Psoas muscle (tissue), 7 donors: ENCODE measurements at regions not wholly inside any gene's neighbourhood (a gene's known extent, or its start where the extent isn't known, plus 50 kb on each side); places are given as distances from the start of the nearest gene placed in this dataset.

Source experiments
- ATAC-seq, 4 donors: fragments of 200-7000 bp; cut with Tn5 transposase; one replicate each; pipeline ENCODE4 v1.9.1; 2020; ENCODE audit warnings: moderate library complexity in 3 of 4, mild to moderate bottlenecking in 2 of 4
- DNase-seq, 2 donors: peaks; one replicate each; pipeline ENCODE4 v3.0.0-alpha.2; 2020
- H3K27ac ChIP-seq: fragments of 200-600 bp; one replicate; pipeline ENCODE4 v1.8.0; 2022
- H3K27me3 ChIP-seq, 3 donors: fragments of 200-600 bp in 1 of 3; one replicate each; pipeline versions ENCODE4 v1.6.1 to v1.8.0; 2013 to 2022; ENCODE audit warnings: low read length in 2 of 3, mild to moderate bottlenecking in 2 of 3, moderate library complexity in 1 of 3; ENCODE audit not compliant: insufficient read depth in 3 of 3
- H3K36me3 ChIP-seq, 2 donors: fragments of 200-600 bp in 1 of 2; one replicate each; pipeline versions ENCODE4 v1.6.1 to v1.8.0; 2013 to 2022; ENCODE audit warnings: low read depth in 1 of 2, mild to moderate bottlenecking in 1 of 2, moderate library complexity in 1 of 2; ENCODE audit not compliant: insufficient read depth in 1 of 2
- H3K4me1 ChIP-seq: fragments of 200-600 bp; one replicate; pipeline ENCODE4 v1.8.0; 2022
- H3K4me3 ChIP-seq: fragments of 200-600 bp; one replicate; pipeline ENCODE4 v1.8.0; 2022; ENCODE audit warnings: mild to moderate bottlenecking
- H3K9me3 ChIP-seq: fragments of 200-600 bp; one replicate; pipeline ENCODE4 v1.8.0; 2022
- WGBS, 3 donors: extraction: QIAGEN DNeasy Blood & Tissue Kit; methylation state at CpG; one replicate each; pipeline versions ENCODE4 v1.1.6 to v1.1.7; 2013; 5-methylcytosine and 5-hydroxymethylcytosine counted together
- intact Hi-C, 2 donors: fragments of 100-400 bp; cut with DNase I; formaldehyde crosslinking; loops; one replicate each; pipeline versions ENCODE4 v1.11.0 to v1.14.2; 2022
- TF ChIP-seq, protein P1 (sequence below): fragments of 200-600 bp; IDR thresholded peaks from one replicate; pipeline ENCODE4 v1.8.0; 2022; ENCODE audit warnings: antibody characterized with exemption
- donor health status: healthy with polysubstance abuse.
- donor health status: DM: no; HTN: no; CAD: no; lungs with moderate emphysema.
- donor health status: Bipolar disorder and iron deficiency.
- donor health status: healthy.
- donor health status: DM: yes; HTN: yes; CAD: no.
- donor health status: DM: no; HTN: no; CAD: no.
- donor health status: DM: yes; HTN: yes; CAD: no.

DNA sequence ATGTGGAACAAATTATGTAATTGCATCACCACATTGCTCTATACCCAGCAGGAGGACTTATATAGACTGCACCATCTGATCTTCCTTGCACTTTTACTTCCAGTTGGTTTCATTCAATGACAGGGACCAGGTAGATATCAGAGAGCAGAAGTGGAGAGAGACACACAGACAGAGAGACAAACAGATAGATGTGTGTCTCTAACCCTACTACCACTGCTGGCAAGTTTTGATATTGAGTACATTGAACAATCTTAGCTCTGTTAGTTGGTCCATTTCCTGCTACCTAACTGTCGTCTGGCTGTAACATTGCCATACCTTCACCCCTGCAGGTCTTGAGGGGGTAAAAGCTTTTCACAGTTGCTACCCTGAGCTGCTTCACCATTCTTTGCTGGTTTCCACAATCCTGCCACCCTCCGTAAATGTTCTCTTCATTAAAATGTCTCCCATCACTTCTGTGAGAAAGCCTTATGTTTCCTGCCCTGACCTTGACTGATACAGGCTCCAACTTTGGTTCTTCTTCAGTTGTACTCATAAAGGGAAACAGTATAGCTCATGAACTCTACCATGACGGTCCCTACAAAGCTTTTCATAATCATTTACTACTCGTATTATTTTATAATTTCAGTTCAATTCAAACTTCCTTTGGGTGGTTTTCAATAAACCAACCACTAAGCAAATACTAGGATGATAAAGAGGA, 62.3 kb upstream of the ITGA4 start:
- Histone ChIP-seq H3K27me3 (no peaks in the 10 kb centered on the region), H3K4me3 (no peak overlapping the region), H3K36me3 (no peaks in the 10 kb centered on the region), H3K9me3 (no peaks in the 10 kb centered on the region), H3K4me1 (no peaks in the 10 kb centered on the region), H3K27ac (no peak overlapping the region)
- DNase-seq (no peak), ATAC-seq (no peak)
- 79 to 86% (median 81%) methylated on average over 4 of the region's 4 CpGs for WGBS, 3 donors
- TF ChIP-seq, protein P1, sequence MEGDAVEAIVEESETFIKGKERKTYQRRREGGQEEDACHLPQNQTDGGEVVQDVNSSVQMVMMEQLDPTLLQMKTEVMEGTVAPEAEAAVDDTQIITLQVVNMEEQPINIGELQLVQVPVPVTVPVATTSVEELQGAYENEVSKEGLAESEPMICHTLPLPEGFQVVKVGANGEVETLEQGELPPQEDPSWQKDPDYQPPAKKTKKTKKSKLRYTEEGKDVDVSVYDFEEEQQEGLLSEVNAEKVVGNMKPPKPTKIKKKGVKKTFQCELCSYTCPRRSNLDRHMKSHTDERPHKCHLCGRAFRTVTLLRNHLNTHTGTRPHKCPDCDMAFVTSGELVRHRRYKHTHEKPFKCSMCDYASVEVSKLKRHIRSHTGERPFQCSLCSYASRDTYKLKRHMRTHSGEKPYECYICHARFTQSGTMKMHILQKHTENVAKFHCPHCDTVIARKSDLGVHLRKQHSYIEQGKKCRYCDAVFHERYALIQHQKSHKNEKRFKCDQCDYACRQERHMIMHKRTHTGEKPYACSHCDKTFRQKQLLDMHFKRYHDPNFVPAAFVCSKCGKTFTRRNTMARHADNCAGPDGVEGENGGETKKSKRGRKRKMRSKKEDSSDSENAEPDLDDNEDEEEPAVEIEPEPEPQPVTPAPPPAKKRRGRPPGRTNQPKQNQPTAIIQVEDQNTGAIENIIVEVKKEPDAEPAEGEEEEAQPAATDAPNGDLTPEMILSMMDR = no peak
- intact Hi-C loops = no loop called here

DNA sequence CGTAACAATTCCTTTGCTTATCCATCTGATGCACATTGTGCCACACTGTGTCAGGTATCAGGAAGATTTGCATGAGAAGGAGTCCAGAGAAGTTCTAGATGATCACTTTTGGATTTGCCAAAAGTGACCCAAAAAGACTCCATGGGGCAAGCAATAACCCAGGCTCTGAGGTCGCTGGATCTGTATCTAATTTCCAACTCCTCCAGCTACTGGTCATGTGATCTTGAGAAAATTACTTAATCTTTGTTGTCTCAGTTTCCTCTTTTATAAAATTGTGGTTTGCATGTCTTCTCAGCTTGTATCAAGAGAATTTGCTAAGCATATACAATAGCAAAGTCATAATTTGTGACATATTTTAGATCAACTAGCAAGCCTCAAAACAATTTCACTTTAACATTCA, 61.3 kb upstream of the ITGA4 start:
- intact Hi-C loops = no loop called here
- DNase-seq = no peak
- H3K9me3 ChIP-seq = no peaks in the 10 kb centered on the region
- no peak overlapping the region for H3K4me3 ChIP-seq
- TF ChIP-seq, protein P1 = no peak
- H3K27ac ChIP-seq = no peak overlapping the region
- no peak for ATAC-seq
- no peaks in the 10 kb centered on the region for H3K36me3 ChIP-seq
- 77 to 96% (median 95%) methylated on average over 2 of the region's 2 CpGs for WGBS, 3 donors
- no peaks in the 10 kb centered on the region for H3K4me1 ChIP-seq
- no peaks in the 10 kb centered on the region for H3K27me3 ChIP-seq

DNA sequence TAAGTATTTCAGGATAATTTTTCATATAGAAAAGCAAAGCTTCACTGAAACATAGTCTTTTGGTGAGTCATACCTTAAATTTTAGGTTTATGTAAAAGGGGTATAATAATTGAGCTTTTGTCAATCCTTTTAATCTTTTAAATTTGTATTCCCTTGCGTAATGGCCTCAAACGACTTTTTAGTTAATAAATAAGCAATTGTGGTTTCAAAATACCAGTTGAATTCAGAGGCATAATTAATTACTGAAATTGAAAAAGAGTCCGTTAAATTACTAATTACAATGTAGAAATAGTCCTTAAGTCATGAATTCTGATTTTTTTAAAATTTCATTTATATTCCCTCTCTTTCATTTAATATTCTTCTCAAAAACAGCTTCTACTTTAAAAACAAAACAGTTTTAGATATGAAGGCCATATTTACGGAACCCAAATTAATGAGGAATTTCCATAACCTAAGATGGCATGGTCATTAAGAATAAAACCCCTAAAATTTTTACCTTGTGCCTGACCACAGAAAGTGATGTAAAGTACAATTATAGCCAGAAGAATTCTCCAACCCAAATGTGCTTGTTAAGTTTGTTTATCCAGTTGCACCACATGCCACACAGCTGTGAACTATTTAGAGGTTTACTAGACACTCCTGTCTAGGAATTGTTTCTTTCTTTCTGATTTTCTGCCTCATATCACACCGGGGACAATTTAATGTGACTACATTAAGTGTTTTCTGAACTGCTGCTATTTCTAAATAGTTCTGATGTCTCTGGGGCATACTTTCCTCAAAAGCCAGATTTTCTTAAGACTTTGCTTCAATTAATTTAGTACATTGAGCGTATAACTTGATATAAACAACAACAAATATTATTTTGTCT, 60.7 kb upstream of the ITGA4 start:
- ATAC-seq = no peak
- TF ChIP-seq, protein P1 = no peak
- H3K27me3 ChIP-seq = no peaks in the 10 kb centered on the region
- H3K27ac ChIP-seq = no peak overlapping the region
- 62 to 75% (median 75%) methylated on average over 6 of the region's 6 CpGs for WGBS, 3 donors
- H3K9me3 ChIP-seq = no peaks in the 10 kb centered on the region
- H3K36me3 ChIP-seq = no peaks in the 10 kb centered on the region
- H3K4me1 ChIP-seq = no peaks in the 10 kb centered on the region
- no peak for DNase-seq
- no peak overlapping the region for H3K4me3 ChIP-seq
- intact Hi-C loops = no loop called here

DNA sequence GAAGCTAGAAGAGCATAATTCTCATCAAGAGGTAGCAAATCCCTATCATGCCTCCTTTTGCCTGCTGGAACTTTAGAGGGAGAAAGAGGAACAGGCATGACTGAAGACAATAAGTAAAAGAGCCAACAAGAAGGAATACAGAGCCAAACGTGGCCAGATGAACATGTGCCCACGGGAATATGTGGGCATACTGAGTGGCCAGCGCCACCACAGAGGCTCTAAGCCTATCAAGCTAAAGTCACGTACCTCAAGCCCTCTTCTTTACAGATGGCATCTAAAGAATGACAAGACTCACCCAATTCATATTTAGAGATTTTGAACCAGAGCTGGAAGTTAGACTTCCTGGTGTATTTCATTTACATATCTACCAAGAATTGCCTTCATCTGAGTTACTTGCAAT, 59.9 kb upstream of the ITGA4 start:
- Histone ChIP-seq H3K36me3 (no peaks in the 10 kb centered on the region), H3K27me3 (no peaks in the 10 kb centered on the region), H3K4me1 (no peaks in the 10 kb centered on the region), H3K4me3 (no peak overlapping the region), H3K9me3 (no peaks in the 10 kb centered on the region), H3K27ac (no peak overlapping the region)
- WGBS, 3 donors = 60 to 86% (median 73%) methylated on average over 4 of the region's 4 CpGs
- no peak for DNase-seq
- no peak for ATAC-seq
- TF ChIP-seq, protein P1 = no peak
- intact Hi-C loops = no loop called here
